ENCODE measurements at regions not wholly inside any gene's neighbourhood (a gene's known extent, or its start where the extent isn't known, plus 50 kb on each side); places are given as distances from the start of the nearest gene placed in this dataset.

- no peaks in the 10 kb centered on the region for H4K20me1 ChIP-seq (ENCODE audit: insufficient read depth, low read length)
- DNase-seq (ENCODE audit: low spot score) (no peak), ATAC-seq (no peak), FAIRE-seq (peak; percentile 49)
- no peaks in the 10 kb centered on the region for H3K27me3 ChIP-seq (ENCODE audit: control insufficient read depth in 1 of 2, insufficient read depth in 2 of 2, low read length in 2 of 2)
- in situ Hi-C loops (cut with HindIII; ENCODE audit: extremely low pct_ligation_motif_present, low pct_unique_long_range_greater_than_20kb), result no loop called here
- WGBS (ENCODE audit: low lambda C conversion rate), result 84% methylated on average over 4 of the region's 4 CpGs
- POLR2A ChIA-PET, result no interaction called here
- no peak overlapping the region for H3K4me2 ChIP-seq (ENCODE audit: low read depth, low read length)
- BruUV-seq (replicated peaks), result no TSS peak
- H3K36me3 ChIP-seq (replicated peaks in 1 of 2; ENCODE audit: control insufficient read depth in 1 of 2, insufficient read depth in 2 of 2, low read length in 2 of 2), result no peaks in the 10 kb centered on the region
- no peak overlapping the region for H2AFZ ChIP-seq (ENCODE audit: low read length)
- TF ChIP-seq ZNF790 (CRISPR knock-in tag; IDR thresholded peaks at IDR 0.05; ENCODE audit: borderline replicate concordance) (no peak), ZNF367 (CRISPR knock-in tag; IDR thresholded peaks at IDR 0.05; ENCODE audit: borderline replicate concordance) (no peak), SRF (IDR thresholded peaks at IDR 0.05; ENCODE audit: low read depth, low read length) (no peak), HDAC6 (IDR thresholded peaks at IDR 0.05; ENCODE audit: low read depth, low read length) (no peak), CEBPG (CRISPR knock-in tag; IDR thresholded peaks at IDR 0.05) (no peak), ZNF30 (CRISPR knock-in tag; IDR thresholded peaks at IDR 0.05) (no peak), ZSCAN30 (CRISPR knock-in tag; IDR thresholded peaks at IDR 0.05) (no peak), CREB1 (IDR thresholded peaks at IDR 0.05) (no peak), CREB1 (CRISPR knock-in tag; IDR thresholded peaks at IDR 0.05) (no peak), MYNN (CRISPR knock-in tag; IDR thresholded peaks at IDR 0.05; ENCODE audit: low read depth) (no peak), XBP1 (CRISPR knock-in tag; IDR thresholded peaks at IDR 0.05) (no peak), NONO (IDR thresholded peaks at IDR 0.05) (no peak), NONO (CRISPR knock-in tag; conservative IDR thresholded peaks at IDR 0.05) (no peak), RFX5 (IDR thresholded peaks at IDR 0.05; ENCODE audit: low read depth, low read length) (no peak), ZNF18 (CRISPR knock-in tag; IDR thresholded peaks at IDR 0.05; ENCODE audit: insufficient replicate concordance) (no peak), MTA1 (CRISPR knock-in tag; IDR thresholded peaks at IDR 0.05; ENCODE audit: borderline replicate concordance) (no peak), ZNF609 (CRISPR knock-in tag; IDR thresholded peaks at IDR 0.05; ENCODE audit: borderline replicate concordance) (no peak), U2AF1 (optimal IDR thresholded peaks at IDR 0.05; ENCODE audit: low read depth, low read length) (no peak), RBM22 (optimal IDR thresholded peaks at IDR 0.05; ENCODE audit: low read length) (no peak), ZNF484 (CRISPR knock-in tag; IDR thresholded peaks at IDR 0.05; ENCODE audit: borderline replicate concordance, low read depth) (no peak)
- intact Hi-C loops (cut with micrococcal nuclease; ENCODE audit: unreplicated experiment), result no loop called here
- CTCF ChIA-PET (ENCODE audit: low intra/inter-chr PET ratio, low total read pairs), result no interaction called here
- peaks cover 5% of the 10 kb centered on the region; the same call in 1 of the 2 replicates for H3K9me3 ChIP-seq (ENCODE audit: low read length)
- no peak overlapping the region for H3K4me3 ChIP-seq (replicated peaks in 1 of 3; ENCODE audit: insufficient read depth in 1 of 3, low read depth in 2 of 3, low read length in 3 of 3)
- no peak overlapping the region for H3K9ac ChIP-seq (ENCODE audit: insufficient read depth, low read depth, low read length)
- H3K4me1 ChIP-seq (ENCODE audit: insufficient read depth, low read length), result peaks cover 40% of the 10 kb centered on the region
- H3K79me2 ChIP-seq (ENCODE audit: insufficient read depth, low read length), result no peaks in the 10 kb centered on the region
- no peak overlapping the region for H3K27ac ChIP-seq (ENCODE audit: extremely low read length, insufficient read depth, low read length)
Observed at GRCh38 chrX:46310815-46311497, 234.3 kb downstream of the ZNF674 start.
